DND-41 (cell line): ENCODE measurements at regions not wholly inside any gene's neighbourhood (a gene's known extent, or its start where the extent isn't known, plus 50 kb on each side); places are given as distances from the start of the nearest gene placed in this dataset.
A peak's percentile ranks its signal among the peaks of the same experiment; 100 is the strongest.

Experiments used
- ATAC-seq: fragments of 200-7000 bp; cut with Tn5 transposase; 3 replicates; pipeline ENCODE4 v1.9.1; 2021; ENCODE audit warnings: low read depth; ENCODE audit not compliant: insufficient read depth
- DNase-seq: peaks from one replicate; pipeline ENCODE4 v3.0.0-alpha.2; 2020
- H2AFZ ChIP-seq: 2 replicates; pipeline ENCODE4 v1.6.0; 2012; ENCODE audit warnings: low read depth, low read length
- H3K27ac ChIP-seq: 2 replicates; pipeline ENCODE4 v1.5.1; 2012; ENCODE audit warnings: low read length, inconsistent platforms
- H3K27me3 ChIP-seq: fragments of 200-600 bp; sonication (generic); 2 replicates; pipeline ENCODE4 v1.6.0; 2012; ENCODE audit warnings: low read length, mild to moderate bottlenecking, inconsistent platforms; ENCODE audit not compliant: insufficient read depth, poor library complexity
- H3K36me3 ChIP-seq: 2 replicates; pipeline ENCODE4 v1.5.1; 2012; ENCODE audit warnings: low read length, inconsistent platforms; ENCODE audit not compliant: insufficient read depth
- H3K4me1 ChIP-seq: 2 replicates; pipeline ENCODE4 v1.5.1; 2012; ENCODE audit warnings: mild to moderate bottlenecking, low read length; ENCODE audit not compliant: insufficient read depth
- H3K4me2 ChIP-seq: 2 replicates; pipeline ENCODE4 v1.6.0; 2012; ENCODE audit warnings: mild to moderate bottlenecking, moderate library complexity, low read length, inconsistent platforms; ENCODE audit not compliant: insufficient read depth
- H3K4me3 ChIP-seq, 2 experiments: fragments of 200-600 bp in 1 of 2; shearing (Covaris generic) in 1 of 2; 2 replicates each; pipeline ENCODE4 v1.5.1; 2012 to 2016; ENCODE audit warnings: inconsistent platforms in 2 of 2, low read length in 2 of 2, mild to moderate bottlenecking in 2 of 2, low read depth in 1 of 2, moderate library complexity in 1 of 2
- H3K79me2 ChIP-seq: 2 replicates; pipeline ENCODE4 v1.6.0; 2012; ENCODE audit warnings: low read length, inconsistent platforms; ENCODE audit not compliant: insufficient read depth
- H3K9ac ChIP-seq: 2 replicates; pipeline ENCODE4 v1.6.0; 2012; ENCODE audit warnings: low read depth, mild to moderate bottlenecking, inconsistent platforms, low read length, moderate library complexity
- H3K9me3 ChIP-seq: 2 replicates; pipeline ENCODE4 v1.5.1; 2012; ENCODE audit warnings: low read length, moderate library complexity, mild to moderate bottlenecking, inconsistent platforms; ENCODE audit not compliant: insufficient read depth, severe bottlenecking
- H4K20me1 ChIP-seq: 2 replicates; pipeline ENCODE4 v1.6.0; 2012; ENCODE audit warnings: low read length; ENCODE audit not compliant: insufficient read depth
- CTCF ChIP-seq: IDR thresholded peaks from 2 replicates; pipeline ENCODE4 v1.5.1; 2012; ENCODE audit warnings: borderline replicate concordance, low read length, moderate library complexity, mild to moderate bottlenecking; ENCODE audit not compliant: poor library complexity, severe bottlenecking; ENCODE audit errors: extremely low read depth
- EZH2 ChIP-seq: IDR thresholded peaks from 3 replicates; pipeline ENCODE4 v1.6.1; 2012; ENCODE audit warnings: borderline replicate concordance, low read depth, mild to moderate bottlenecking, moderate library complexity, low read length, inconsistent platforms; ENCODE audit not compliant: severe bottlenecking

DNA sequence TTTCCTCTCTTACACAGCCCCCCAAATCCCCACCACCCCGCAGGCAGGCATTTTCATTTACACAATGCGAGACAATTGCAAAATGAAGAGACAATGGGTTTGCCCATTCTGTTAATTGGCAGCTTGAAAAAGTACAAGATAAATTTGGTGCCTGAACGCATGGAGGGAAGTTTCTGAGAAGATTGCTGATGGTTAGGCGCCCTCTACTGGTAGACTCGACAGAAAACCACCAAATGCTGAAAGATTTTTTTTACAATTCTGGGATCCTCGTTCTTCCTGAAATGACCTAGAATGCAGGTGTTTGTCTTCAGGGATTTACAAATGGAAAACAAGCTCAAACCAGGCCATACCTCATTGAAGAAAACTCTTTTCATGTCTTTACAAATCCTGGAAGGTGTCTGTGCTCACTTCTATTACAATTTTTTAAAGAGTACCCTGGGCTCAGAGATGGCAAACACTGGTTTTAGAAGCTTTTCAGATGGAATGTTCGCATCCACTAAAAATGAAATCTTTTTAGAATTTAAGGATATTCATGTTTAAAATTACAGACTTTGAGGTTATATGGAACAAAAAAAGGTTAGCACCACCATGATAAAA is 338.5 kb downstream of the PMP22 start:
- H3K4me1 ChIP-seq, result no peaks in the 10 kb centered on the region; the same call in 1 of the 2 replicates
- H3K4me3 ChIP-seq, result no peak overlapping the region
- ATAC-seq (0 out of 3 replicates have a peak, but pooled peaks have one; percentile 33), DNase-seq (peak; percentile 65)
- H3K9ac ChIP-seq, result no peak overlapping the region
- no peak overlapping the region for H3K27ac ChIP-seq
- H3K79me2 ChIP-seq, result no peaks in the 10 kb centered on the region
- H4K20me1 ChIP-seq, result no peaks in the 10 kb centered on the region
- H3K4me2 ChIP-seq, result no peak overlapping the region
- peak; percentile 89 for TF ChIP-seq CTCF
- TF ChIP-seq EZH2, result no peak
- peaks cover 7% of the 10 kb centered on the region for H3K9me3 ChIP-seq
- no peaks in the 10 kb centered on the region for H3K36me3 ChIP-seq
- H2AFZ ChIP-seq, result 0 out of 2 replicates have a peak overlapping the region, but pooled peaks have one; percentile 28
- H3K27me3 ChIP-seq, result no peaks in the 10 kb centered on the region

- H3K36me3 ChIP-seq, result no peaks in the 10 kb centered on the region
Observed at GRCh38 chr17:14926073-14926472, 339.1 kb downstream of the PMP22 start.

GRCh38 chr17:14925498-14925897 is 339.6 kb downstream of the PMP22 start:
- H2AFZ ChIP-seq, result no peak overlapping the region
- H3K27me3 ChIP-seq, result no peaks in the 10 kb centered on the region
- TF ChIP-seq CTCF, result no peak
- no peak for TF ChIP-seq EZH2
- peaks cover 7% of the 10 kb centered on the region for H3K9me3 ChIP-seq
- no peak for DNase-seq
- H3K36me3 ChIP-seq, result no peaks in the 10 kb centered on the region
- no peaks in the 10 kb centered on the region; the same call in 1 of the 2 replicates for H3K4me1 ChIP-seq
- no peak for ATAC-seq
- H3K9ac ChIP-seq, result no peak overlapping the region
- H3K27ac ChIP-seq, result no peak overlapping the region
- no peak overlapping the region for H3K4me3 ChIP-seq
- H3K4me2 ChIP-seq, result no peak overlapping the region
- no peaks in the 10 kb centered on the region for H3K79me2 ChIP-seq
- no peaks in the 10 kb centered on the region for H4K20me1 ChIP-seq

More at GRCh38 chr17:14926073-14926472, 339.1 kb downstream of the PMP22 start:
- H3K4me3 ChIP-seq, result no peak overlapping the region
- ATAC-seq, result no peak
- H3K27me3 ChIP-seq, result no peaks in the 10 kb centered on the region
- TF ChIP-seq EZH2 (no peak), CTCF (no peak)
- no peaks in the 10 kb centered on the region for H4K20me1 ChIP-seq
- no peak for DNase-seq
- H3K4me2 ChIP-seq, result no peak overlapping the region
- H2AFZ ChIP-seq, result no peak overlapping the region
- H3K27ac ChIP-seq, result no peak overlapping the region
- H3K79me2 ChIP-seq, result no peaks in the 10 kb centered on the region
- H3K4me1 ChIP-seq, result no peaks in the 10 kb centered on the region; the same call in 1 of the 2 replicates
- H3K9ac ChIP-seq, result no peak overlapping the region
- H3K9me3 ChIP-seq, result peaks cover 7% of the 10 kb centered on the region

- no peak for ATAC-seq
- Histone ChIP-seq H3K9ac (no peak overlapping the region), H3K27ac (no peak overlapping the region), H3K36me3 (no peaks in the 10 kb centered on the region), H3K27me3 (no peaks in the 10 kb centered on the region), H3K4me3 (no peak overlapping the region), H3K79me2 (no peaks in the 10 kb centered on the region), H2AFZ (no peak overlapping the region), H4K20me1 (no peaks in the 10 kb centered on the region), H3K4me2 (no peak overlapping the region), H3K4me1 (no peaks in the 10 kb centered on the region; the same call in 1 of the 2 replicates), H3K9me3 (peaks cover 7% of the 10 kb centered on the region)
- no peak for TF ChIP-seq CTCF
- no peak for TF ChIP-seq EZH2
- no peak for DNase-seq
Observed at GRCh38 chr17:14923981-14924380, 341.1 kb downstream of the PMP22 start.
